ENCODE measurements at regions not wholly inside any gene's neighbourhood (a gene's known extent, or its start where the extent isn't known, plus 50 kb on each side); places are given as distances from the start of the nearest gene placed in this dataset.

DNA sequence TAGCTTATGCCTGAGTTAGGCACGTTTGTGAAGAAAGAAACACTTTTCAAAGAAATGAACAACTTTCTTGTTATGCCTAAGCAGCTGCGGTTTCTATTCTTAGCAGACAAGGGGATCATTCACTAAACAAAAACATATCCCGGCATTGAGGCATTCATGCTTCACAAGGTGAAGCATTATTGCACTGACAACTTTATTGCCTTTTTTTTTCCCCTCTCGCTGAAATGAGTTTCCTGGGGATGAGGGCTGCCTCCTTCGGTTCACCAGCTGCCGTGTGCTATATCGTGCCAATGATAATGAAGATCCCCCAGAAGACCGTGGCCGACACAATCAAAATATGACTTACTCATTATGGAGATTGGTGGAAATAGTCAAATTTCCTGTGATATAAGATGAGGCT lies 288.2 kb upstream of the ST6GAL2 start:
- Histone ChIP-seq H3K4me1 (ENCODE audit: insufficient read depth, low read length) (no peaks in the 10 kb centered on the region), H2AK5ac (ENCODE audit: insufficient read length, low read length) (no peak overlapping the region), H4K8ac (replicated peaks; ENCODE audit: insufficient read length, low read depth, low read length) (no peak overlapping the region), H3K9me3 (ENCODE audit: control insufficient read depth, low read depth, low read length) (no peaks in the 10 kb centered on the region), H4K20me1 (ENCODE audit: control insufficient read depth, insufficient read depth, insufficient read length) (no peaks in the 10 kb centered on the region), H3K23ac (ENCODE audit: insufficient read length, low read depth, low read length) (no peak overlapping the region), H3K9ac (ENCODE audit: extremely low read depth, insufficient read length, low read length) (no peak overlapping the region), H3K18ac (ENCODE audit: insufficient read length, low read depth, low read length) (no peak overlapping the region), H2BK20ac (ENCODE audit: low read depth, low read length, poor library complexity, severe bottlenecking) (no peak overlapping the region), H2BK15ac (ENCODE audit: low read depth, low read length) (no peak overlapping the region), H3T11ph (ENCODE audit: low read length) (no peak overlapping the region), H3K79me1 (ENCODE audit: insufficient read depth, low read depth, low read length, poor library complexity, severe bottlenecking) (no peaks in the 10 kb centered on the region), H3K4ac (ENCODE audit: low read depth, low read length) (no peak overlapping the region), H3K14ac (ENCODE audit: insufficient read depth, low read length) (no peak overlapping the region), H2BK12ac (ENCODE audit: insufficient read length, low read depth, low read length) (no peak overlapping the region), H4K5ac (ENCODE audit: insufficient read length, low read depth, low read length) (no peak overlapping the region), H3K4me2 (ENCODE audit: insufficient read depth, insufficient read length, low read length) (no peak overlapping the region), H3K27ac (ENCODE audit: insufficient read length, low read depth, low read length) (no peak overlapping the region), H2BK120ac (ENCODE audit: low read depth, low read length, poor library complexity, severe bottlenecking) (no peak overlapping the region), H3K56ac (ENCODE audit: insufficient read length, low read depth, low read length) (no peak overlapping the region), H3K23me2 (ENCODE audit: insufficient read length, low read depth, low read length, poor library complexity, severe bottlenecking) (no peaks in the 10 kb centered on the region), H3K79me2 (ENCODE audit: insufficient read depth, low read length) (no peaks in the 10 kb centered on the region), H2BK5ac (ENCODE audit: insufficient read length, low read length) (no peak overlapping the region), H4K91ac (ENCODE audit: insufficient read length, low read depth, low read length) (no peak overlapping the region), H2AFZ (ENCODE audit: low read length) (no peak overlapping the region), H3K27me3 (ENCODE audit: insufficient read depth, low read length) (no peaks in the 10 kb centered on the region)
- no peaks in the 10 kb centered on the region; the same call in 1 of the 2 replicates for H3K27me3 Mint-ChIP-seq (ENCODE audit: low read depth)
- H3K27ac Mint-ChIP-seq = no peak overlapping the region
- H3K4me3 Mint-ChIP-seq = no peak overlapping the region
- no peaks in the 10 kb centered on the region; a peak in 1 of 7 replicates for H3K36me3 Mint-ChIP-seq (ENCODE audit: insufficient read depth in 1 of 3, low read depth in 3 of 3)
- TF ChIP-seq, protein P1, sequence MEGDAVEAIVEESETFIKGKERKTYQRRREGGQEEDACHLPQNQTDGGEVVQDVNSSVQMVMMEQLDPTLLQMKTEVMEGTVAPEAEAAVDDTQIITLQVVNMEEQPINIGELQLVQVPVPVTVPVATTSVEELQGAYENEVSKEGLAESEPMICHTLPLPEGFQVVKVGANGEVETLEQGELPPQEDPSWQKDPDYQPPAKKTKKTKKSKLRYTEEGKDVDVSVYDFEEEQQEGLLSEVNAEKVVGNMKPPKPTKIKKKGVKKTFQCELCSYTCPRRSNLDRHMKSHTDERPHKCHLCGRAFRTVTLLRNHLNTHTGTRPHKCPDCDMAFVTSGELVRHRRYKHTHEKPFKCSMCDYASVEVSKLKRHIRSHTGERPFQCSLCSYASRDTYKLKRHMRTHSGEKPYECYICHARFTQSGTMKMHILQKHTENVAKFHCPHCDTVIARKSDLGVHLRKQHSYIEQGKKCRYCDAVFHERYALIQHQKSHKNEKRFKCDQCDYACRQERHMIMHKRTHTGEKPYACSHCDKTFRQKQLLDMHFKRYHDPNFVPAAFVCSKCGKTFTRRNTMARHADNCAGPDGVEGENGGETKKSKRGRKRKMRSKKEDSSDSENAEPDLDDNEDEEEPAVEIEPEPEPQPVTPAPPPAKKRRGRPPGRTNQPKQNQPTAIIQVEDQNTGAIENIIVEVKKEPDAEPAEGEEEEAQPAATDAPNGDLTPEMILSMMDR (conservative IDR thresholded peaks at IDR 0.05) = no peak
- H3K9me3 Mint-ChIP-seq = no peaks in the 10 kb centered on the region
- no peak for DNase-seq
- no peaks in the 10 kb centered on the region for H3K4me1 Mint-ChIP-seq
- no CpG with 5 or more reads among the region's 9 CpGs for WGBS (ENCODE audit: extremely low coverage, insufficient read length, low lambda C conversion rate)

All from H9 (cell line).